ENCODE measurements at regions not wholly inside any gene's neighbourhood (a gene's known extent, or its start where the extent isn't known, plus 50 kb on each side); places are given as distances from the start of the nearest gene placed in this dataset.

DNA sequence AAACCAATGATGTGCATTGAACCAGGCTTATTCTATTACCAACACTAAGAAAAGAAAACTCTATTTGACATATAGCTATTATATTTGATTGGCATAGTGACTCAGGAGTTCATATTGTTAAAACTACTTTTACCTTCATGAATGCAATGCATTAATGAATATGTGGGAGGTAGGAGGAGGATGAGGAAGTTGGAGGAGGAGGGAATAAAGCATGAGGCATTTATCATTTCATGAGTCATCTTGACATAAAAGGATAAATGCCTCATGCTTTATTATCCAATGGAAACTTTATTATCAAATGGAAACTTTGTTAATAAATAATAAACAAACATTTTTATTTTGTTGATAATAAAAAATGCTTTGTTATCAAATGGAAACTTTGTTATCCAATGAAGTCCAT lies 116.5 kb downstream of the SPRY2 start:
- TF ChIP-seq EP300 (IDR thresholded peaks at IDR 0.05) = no peak
- TF ChIP-seq, protein P1, sequence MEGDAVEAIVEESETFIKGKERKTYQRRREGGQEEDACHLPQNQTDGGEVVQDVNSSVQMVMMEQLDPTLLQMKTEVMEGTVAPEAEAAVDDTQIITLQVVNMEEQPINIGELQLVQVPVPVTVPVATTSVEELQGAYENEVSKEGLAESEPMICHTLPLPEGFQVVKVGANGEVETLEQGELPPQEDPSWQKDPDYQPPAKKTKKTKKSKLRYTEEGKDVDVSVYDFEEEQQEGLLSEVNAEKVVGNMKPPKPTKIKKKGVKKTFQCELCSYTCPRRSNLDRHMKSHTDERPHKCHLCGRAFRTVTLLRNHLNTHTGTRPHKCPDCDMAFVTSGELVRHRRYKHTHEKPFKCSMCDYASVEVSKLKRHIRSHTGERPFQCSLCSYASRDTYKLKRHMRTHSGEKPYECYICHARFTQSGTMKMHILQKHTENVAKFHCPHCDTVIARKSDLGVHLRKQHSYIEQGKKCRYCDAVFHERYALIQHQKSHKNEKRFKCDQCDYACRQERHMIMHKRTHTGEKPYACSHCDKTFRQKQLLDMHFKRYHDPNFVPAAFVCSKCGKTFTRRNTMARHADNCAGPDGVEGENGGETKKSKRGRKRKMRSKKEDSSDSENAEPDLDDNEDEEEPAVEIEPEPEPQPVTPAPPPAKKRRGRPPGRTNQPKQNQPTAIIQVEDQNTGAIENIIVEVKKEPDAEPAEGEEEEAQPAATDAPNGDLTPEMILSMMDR (IDR thresholded peaks at IDR 0.05) = no peak
- TF ChIP-seq POLR2A (IDR thresholded peaks at IDR 0.05) = no peak
- TF ChIP-seq POLR2AphosphoS5 (IDR thresholded peaks at IDR 0.05) = no peak

Measured in gastroesophageal sphincter (tissue), 3 donors.